ENCODE measurements at regions not wholly inside any gene's neighbourhood (a gene's known extent, or its start where the extent isn't known, plus 50 kb on each side); places are given as distances from the start of the nearest gene placed in this dataset.
"Not testable (repeated sequence)": the region's sequence is repeated elsewhere in the genome, so short reads cannot be mapped to it uniquely, and the experiment has no call there.

DNA sequence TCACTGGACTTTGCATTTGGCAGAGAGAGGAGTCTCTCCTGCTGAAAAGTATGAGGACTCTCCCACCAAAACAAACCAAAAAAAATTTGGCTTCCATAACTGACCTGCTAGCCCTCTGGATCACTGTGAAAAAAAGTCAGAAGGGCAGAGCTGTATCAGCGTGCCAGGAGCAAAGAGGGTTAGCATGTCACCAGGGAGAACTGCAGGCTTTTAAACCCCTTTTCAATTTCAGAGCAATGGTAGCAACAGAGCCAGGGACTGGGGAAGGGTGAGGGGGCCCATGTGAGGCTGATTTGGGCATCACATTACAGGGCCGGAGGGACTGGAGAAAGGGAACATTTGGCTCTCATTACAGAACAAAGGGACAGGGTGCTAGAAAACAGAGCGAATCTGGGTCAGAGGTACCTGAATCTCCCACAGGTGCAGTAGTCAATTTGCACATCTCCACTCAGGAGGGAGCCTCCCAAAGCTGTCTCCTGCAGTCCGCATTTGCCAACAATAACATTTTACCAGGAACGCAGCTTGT, 185.7 kb upstream of the EYA4 start:
- no peak for DNase-seq

DNA sequence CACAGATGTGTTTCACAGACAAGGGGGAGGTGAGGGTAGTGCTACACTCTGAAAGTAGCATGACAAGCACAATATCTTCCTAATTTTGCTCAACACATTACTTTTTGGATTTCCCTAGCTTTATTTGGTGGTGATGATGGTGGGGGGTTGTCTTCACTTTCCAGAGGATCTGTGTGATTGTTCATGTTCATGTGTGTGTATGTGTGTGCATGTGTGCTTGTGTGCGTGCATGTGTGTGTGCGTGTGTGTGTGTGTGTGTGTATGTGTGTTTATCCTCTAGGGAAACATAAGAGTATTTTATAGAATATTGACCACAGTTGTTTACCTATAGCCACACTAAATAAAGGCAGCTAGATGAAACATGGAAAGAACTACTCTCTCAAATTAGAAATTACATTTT, 183.8 kb upstream of the EYA4 start:
- no peak for DNase-seq

DNA sequence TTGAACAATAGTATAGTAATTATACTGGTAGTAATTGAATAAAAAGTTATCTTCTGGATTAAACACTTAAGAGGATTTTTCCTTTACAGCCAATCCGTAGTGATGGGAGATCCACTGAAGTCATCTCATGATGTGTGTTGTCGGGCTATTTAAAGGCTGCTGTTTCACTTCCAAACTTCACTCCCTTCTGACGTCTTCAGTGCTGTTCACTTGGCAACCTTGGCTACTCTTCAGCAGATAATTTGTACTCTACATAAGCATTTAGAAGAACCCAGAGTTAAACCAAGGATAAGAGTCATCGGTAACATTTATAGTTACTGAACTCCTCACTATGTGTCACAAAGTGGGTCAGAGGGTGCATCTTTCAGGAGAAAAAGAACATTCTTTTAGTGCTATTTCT, 179.1 kb upstream of the EYA4 start:
- DNase-seq = no peak

GRCh38 chr6:133062696-133063306, 178.4 kb upstream of the EYA4 start:
- DNase-seq = no peak

DNA sequence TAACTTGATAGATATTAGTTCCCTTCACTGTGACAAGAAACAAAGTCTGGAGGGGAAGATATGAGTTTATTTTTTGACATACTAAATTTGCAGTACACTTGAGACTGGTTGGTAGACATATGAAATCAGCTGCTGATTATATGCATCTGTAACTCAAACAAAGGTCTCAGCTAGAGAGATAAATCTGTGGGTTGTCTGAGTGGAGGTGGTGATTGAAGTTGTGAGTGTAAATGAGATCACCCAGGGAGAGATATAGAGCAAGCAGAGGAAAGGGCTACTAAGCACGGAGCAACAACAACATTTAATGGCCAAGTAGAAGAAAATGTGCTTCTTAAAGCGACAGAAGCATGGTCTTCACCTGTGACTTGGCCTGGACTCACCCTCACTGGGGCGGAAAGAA, 173.2 kb upstream of the EYA4 start:
- DNase-seq = no peak

DNA sequence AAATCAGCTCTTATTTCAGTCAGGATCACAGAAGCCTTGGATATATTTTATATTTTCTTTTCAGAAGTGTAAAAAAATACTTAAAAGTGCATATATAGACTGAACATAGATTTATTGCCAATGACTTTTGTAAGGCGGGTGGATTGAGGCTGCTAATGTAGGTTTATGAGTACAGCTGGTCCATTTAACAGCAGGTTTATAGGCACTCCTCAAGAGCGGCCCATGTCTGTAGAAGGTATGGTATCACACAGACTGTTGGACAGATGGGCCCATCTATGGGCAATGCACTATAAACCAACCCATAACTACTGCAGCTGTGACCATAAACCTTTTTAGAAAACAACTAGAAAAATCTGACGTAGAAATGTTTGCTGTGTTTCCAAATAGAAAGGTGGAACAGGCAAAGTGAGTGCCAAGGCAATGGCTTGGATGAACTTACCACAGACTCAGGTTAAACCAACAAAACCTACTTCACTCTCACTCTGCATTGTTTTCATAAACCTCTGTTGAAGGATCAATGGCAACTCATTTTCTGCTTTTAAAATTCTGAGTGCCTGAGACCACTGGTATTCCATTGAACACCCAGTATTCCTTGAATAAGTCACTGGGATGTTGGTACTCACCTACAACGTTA, 170.6 kb upstream of the EYA4 start:
- no peak for DNase-seq

DNA sequence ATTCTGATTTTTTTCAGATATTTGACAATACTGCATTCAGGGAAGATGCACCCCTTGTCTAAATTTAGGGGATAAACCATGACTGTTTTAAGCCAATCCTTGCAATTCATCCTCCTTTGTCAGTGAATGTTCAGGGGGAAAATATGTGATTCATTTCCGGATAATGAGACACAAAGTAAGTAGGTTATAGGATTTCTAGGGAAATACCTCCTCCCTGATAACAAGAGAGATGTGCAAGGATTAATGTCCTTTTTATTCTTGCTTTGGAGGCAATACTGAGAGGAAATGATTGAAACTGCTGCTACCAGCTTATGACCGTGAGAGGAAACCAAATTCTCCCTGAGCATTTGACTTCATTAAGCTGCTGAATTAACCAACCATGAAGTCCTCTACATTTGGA, 161.3 kb upstream of the EYA4 start:
- DNase-seq = no peak

DNA sequence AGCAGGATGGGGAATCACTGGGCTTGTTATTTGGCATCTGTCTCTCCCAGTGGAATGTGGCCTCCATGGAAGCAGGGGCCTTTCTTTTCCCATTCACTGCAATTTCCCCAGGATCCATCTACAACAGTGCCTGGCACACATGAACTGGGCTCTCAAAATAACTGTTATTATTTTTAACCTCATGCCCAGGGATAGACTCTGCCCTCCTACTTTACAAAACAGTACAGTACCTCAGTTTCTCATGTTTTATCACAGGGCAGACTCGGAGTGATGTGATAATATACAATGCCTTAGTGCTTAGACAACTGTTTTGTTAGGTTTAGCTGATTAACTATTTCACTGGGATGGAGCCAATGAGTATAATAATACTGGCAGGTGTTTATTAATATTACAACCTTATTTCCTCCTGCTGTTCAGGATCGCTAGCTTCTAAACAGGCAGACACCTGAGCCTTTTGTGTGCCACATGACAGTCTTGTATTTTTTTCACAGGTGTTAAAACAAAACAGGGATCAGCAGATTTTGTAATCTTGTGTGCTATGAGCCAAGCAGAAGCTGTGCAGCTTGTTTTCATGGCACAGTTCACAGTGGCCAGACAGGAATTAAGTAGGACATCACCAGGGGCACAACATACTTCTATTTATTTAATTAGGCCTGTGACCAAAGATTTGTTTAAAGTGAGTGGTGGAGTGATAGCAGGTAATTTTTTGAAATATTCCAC, 157.7 kb upstream of the EYA4 start:
- peak; percentile 40 for DNase-seq

DNA sequence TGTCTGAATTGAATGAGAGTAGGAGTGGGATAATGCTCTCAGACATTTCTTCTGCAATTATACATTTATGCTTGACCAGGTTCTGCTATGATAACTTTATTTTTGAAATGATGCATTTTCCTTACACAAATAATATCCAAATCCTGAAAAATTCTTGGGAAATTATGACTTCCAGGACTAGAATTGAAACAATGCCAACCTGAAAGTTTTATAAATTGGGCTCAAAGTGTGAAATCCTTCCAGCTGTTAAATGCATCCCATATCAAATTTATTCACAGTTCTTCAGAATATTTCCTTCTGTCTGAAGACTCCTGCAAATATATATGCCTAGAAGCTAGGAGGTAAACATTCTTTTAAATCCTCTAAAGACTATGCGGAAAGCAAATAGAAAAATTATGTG, 155.7 kb upstream of the EYA4 start:
- no peak for DNase-seq

DNA sequence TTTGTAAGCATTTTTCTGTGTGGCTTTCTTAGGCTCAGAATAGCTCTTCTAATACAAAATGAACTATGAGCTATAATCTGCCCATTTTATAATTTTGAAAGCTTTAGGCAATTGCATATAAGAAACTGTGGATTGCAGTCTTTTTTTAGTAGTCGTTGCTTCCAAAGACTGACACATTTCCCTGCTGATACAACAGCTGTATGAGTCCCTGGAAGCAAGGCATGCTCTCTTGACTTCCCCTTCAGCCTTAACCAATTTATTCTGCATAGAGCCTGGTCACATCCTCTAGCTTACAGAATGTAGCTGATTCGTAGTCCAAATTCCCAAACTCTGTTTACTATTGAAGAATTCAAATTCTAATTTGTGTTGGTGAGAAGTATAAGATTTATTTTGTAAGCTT, 155.3 kb upstream of the EYA4 start:
- DNase-seq = no peak

DNA sequence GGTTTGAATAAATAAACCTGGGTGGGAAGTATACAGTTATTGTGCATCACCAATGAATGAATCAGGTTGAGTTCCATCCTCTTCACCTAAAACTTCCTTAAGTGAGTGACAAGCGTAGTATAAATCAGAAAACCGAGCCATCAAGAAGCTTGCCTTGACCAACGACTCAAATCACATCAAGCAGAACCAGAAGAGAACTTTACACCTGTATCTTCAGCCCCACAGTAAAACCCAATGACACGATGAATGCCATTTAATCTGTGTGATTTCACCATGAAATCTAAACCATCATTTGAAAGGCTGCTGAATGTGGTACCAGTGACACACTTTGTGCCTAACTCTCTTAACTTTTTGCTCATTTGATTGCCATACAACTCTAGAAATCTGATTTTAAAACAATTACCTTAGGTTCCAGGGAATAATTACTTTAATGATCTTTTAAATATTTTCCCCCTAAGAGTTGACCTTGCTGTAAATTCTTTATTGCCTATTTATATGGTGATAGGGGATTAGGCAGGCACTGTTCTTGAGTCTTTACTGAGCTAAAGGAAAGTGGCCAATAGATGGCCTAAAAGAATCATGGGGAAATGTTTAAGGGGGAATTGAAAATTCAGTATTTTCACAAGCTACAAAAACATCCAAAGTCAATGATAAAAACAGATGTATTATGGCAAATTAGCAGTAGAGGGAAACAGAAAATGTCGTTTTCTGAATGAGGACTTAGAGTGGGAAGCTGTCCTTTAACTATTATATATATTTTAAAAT, 152.0 kb upstream of the EYA4 start:
- no peak for DNase-seq

DNA sequence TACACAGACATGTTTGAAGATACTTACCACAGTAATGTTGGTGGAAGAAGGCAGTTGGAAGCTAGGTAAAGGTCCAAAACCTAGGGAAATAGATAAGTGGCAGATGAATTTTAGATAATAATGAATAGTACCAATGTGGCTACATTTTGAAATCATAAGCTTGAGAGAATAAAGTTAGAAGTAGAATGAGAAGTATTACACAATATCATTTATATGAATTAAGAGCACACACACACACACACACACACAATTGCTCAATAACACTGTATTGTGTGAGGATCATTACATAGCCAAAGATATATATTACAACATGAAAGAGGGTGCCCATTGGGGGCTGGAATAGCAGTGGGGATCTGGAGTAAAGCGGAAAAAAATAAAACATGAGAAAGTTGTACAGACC, 149.0 kb upstream of the EYA4 start:
- DNase-seq = no peak

DNA sequence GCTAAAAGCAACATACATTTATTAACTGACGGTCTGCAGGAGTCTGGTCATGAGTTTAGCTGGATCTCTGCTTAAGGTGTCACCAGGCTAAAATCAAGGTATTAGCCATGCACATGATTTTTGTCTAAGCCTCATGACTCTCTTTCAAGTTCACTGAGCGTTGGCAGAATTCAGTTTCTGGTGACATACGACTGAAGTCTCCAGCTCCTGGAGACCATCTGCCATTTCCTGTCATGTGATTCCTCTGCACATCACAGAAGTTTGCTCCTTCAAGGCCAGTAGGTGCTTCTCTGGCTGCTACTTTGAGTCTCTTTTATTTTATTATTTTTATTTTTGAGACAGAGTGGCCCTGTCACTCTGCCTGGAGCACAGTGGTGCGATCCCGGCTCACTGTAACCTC, 148.4 kb upstream of the EYA4 start:
- no peak for DNase-seq

DNA sequence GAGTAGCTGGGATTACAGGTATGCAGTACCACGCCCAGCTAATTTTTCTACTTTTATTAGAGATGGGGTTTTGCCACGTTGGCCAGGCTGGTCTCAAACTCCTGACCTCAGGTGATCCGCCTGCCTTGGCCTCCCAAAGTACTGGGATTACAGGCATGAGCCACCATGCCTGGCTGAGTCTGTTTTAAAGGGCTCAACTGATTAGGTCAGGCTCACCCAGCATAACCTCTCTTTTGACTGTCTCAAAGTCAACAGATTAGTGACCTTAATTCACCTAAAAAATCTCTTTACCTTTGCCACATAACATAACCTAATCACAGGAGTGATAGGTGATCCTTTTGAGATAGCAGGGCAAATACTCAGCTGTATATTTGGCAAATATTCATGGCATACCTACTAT, 147.9 kb upstream of the EYA4 start:
- DNase-seq = not testable (repeated sequence)

- peak; percentile 22 for DNase-seq
Measured at GRCh38 chr6:133093956-133094355, 147.2 kb upstream of the EYA4 start.

- DNase-seq = no peak
Measured at GRCh38 chr6:133097208-133097607, 143.9 kb upstream of the EYA4 start.

- DNase-seq = no peak
Measured at GRCh38 chr6:133099573-133099972, 141.6 kb upstream of the EYA4 start.

GRCh38 chr6:133100865-133101264, 140.3 kb upstream of the EYA4 start:
- DNase-seq = no peak

DNA sequence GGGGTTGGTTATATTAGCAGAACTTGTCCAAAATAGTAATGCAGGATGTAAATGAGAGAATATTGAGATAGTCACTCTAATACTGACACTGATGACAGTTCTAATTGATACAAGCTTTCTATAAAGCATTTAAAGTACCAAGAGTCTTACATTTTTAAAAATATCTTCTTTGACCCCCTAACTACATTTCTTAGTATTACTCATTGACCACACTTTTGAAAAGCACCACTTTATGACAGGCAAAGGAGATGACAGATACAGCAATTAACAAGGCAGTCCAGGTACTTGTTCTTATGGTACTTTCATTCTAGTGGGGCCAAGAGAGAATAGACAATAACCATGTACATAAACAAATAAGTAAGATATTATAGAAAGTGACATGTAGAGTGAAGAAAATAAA, 139.4 kb upstream of the EYA4 start:
- DNase-seq = no peak

GRCh38 chr6:133106934-133107333, 134.2 kb upstream of the EYA4 start:
- no peak for DNase-seq

- no peak for DNase-seq
Measured at GRCh38 chr6:133108419-133108818, 132.7 kb upstream of the EYA4 start.

DNA sequence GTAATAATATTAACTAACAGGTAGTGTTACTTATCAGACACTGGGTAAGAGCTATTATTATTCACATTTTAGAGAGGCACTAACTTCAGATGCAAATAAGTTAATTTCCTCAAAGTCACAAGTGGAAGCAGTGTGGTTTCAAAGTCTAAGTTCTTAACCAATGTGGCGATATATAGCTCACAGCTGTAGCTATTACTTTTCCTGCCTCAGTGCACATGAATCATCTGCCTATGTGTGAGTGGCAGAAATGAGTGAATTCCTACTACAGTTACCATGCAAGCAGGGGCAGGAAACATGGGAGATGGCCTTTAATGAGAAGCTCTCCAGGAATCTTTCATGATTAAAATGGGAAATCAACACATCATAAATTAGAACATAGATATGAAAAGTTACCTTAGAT, 126.2 kb upstream of the EYA4 start:
- no peak for DNase-seq

DNA sequence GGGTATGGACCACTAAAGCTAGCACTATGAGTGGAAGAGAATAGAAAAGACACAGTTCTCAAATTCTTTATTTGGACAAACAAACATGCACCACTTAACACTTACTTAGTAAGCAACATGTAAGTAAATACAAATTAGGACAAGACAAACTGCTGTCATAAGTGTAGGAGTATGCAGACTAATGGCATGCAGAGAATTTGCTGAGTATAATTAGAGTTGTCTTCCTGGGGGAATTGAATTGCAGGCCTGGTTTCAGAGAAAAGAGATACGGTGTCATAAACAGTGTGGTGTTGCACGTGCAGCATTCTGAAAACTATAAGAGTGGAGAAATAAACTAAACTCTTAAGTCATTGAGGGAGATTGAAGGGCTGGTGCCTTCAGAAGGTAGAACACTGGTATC, 125.2 kb upstream of the EYA4 start:
- no peak for DNase-seq

GRCh38 chr6:133128191-133128590, 113.0 kb upstream of the EYA4 start:
- no peak for DNase-seq

All from NCI-H1105 treated with DMSO at 0.1 percent for 48 hours (cell line).